22Rv1 (cell line): ENCODE measurements at regions not wholly inside any gene's neighbourhood (a gene's known extent, or its start where the extent isn't known, plus 50 kb on each side); places are given as distances from the start of the nearest gene placed in this dataset.

Experiments used
- H3K27ac ChIP-seq: fragments of 450-650 bp; 2 replicates; pipeline ENCODE4 v1.5.1; 2017
- ZFX ChIP-seq: fragments of 450-650 bp; IDR thresholded peaks from 2 replicates; pipeline ENCODE4 v1.6.1; 2017; ENCODE audit warnings: antibody characterized with exemption, borderline replicate concordance
- TF ChIP-seq, protein P1 (sequence below): fragments of 450-650 bp; IDR thresholded peaks from 2 replicates; pipeline ENCODE4 v1.5.1; 2017; ENCODE audit warnings: mild to moderate bottlenecking

DNA sequence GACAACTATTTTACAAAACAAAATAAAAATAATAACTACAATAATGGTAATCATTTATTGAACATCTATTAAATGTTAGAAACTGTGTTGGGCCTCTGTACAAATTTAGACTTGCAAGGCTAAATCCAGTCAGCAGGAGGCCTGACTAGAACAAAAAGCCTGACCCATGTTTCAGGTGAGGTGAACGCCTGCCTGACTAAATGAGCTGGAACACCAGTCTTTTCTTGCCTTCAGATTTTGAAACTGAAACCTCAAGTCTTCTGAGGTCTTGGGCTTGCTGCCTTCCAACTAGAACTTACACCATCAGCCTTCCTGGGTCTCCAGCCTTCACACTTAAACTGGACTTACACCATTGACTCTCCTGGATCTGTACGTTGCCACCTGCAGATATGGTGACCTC lies 706.9 kb downstream of the TBL1XR1 start:
- H3K27ac ChIP-seq: no peak overlapping the region
- TF ChIP-seq, protein P1, sequence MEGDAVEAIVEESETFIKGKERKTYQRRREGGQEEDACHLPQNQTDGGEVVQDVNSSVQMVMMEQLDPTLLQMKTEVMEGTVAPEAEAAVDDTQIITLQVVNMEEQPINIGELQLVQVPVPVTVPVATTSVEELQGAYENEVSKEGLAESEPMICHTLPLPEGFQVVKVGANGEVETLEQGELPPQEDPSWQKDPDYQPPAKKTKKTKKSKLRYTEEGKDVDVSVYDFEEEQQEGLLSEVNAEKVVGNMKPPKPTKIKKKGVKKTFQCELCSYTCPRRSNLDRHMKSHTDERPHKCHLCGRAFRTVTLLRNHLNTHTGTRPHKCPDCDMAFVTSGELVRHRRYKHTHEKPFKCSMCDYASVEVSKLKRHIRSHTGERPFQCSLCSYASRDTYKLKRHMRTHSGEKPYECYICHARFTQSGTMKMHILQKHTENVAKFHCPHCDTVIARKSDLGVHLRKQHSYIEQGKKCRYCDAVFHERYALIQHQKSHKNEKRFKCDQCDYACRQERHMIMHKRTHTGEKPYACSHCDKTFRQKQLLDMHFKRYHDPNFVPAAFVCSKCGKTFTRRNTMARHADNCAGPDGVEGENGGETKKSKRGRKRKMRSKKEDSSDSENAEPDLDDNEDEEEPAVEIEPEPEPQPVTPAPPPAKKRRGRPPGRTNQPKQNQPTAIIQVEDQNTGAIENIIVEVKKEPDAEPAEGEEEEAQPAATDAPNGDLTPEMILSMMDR: no peak
- no peak for TF ChIP-seq ZFX

DNA sequence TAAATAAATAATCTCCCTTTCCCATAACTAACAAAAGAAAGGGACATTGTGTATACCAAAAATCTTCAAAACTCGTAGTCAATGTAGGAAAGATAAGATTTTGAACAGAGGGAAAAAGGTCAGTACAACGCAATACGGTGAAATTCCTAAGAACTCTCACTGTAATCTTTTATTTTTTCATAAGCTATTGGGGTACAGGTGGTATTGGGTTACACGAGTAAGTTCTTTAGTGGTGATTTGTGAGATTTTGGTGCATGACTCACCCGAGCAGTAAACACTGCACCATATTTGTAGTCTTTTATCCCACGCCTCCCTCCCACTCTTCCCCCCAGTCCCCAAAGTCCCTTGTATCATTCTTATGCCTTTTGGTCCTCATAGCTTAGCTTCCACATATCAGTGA lies 718.0 kb downstream of the TBL1XR1 start:
- no peak overlapping the region for H3K27ac ChIP-seq
- TF ChIP-seq, protein P1: no peak
- TF ChIP-seq ZFX: no peak

DNA sequence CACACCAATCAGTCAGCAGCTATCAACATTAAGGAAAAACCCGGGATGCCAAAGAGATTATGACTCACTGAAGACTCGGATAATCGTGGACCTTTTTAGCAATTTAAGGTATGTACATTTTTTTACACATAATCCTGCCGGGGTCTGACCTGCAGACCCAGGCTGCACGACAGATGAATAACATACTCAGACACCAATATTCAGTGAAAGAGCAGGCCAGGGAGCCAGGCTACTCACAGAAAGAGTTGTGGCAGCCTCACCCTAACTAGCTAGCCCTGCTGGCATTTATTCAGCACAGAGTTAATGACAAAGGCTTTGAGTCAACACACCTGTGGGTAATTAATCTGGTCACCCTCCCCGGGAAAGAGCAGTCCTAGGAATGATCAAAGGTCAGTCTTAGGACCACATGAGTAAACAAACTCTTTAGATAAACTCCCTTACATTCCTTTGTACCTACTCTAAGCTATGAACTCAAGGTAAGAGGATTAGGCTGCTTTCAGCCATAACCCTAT lies 727.5 kb downstream of the TBL1XR1 start:
- no peak overlapping the region for H3K27ac ChIP-seq

DNA sequence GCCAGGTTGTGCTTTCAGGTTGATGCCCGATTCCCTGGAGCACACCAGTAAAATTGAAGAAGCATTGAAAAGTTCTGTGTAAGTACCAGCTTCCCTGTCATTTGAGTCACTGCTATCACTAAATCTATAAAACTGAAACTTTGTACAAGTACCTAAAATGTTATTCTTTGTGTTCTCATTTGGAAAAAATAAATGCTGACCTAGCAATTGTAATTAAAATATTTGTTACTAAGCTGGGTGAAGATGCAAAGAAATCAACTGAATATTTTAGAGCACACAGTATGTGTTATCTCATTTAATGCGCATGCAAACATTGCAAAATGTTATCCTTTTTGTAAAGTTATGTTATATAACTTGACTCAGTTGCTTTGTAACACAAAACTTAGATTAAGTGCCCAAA lies 733.7 kb downstream of the TBL1XR1 start:
- no peak overlapping the region for H3K27ac ChIP-seq
- TF ChIP-seq ZFX: no peak
- TF ChIP-seq, protein P1: no peak

More for the DNA sequence above, 727.5 kb downstream of the TBL1XR1 start:
- TF ChIP-seq ZFX: no peak
- TF ChIP-seq, protein P1: no peak

DNA sequence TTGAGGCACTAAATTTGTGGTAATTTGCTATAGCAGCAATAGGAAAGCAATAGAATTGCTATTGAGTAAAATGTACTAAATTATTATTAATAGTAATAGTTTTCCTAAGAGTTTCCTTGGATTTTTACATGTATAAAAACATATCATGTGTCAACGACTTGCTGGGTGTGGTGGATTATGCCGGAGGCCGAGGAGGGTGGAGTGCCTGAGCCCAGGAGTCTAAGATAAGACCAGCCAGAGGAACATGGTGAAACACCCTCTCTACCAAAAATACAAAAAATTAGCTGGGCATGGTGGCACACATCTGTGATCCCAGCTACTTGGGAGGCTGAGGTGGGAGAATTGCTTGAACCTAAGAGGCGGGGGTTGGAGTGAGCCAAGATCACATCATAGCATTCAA lies 749.9 kb downstream of the TBL1XR1 start:
- H3K27ac ChIP-seq: no peak overlapping the region
- TF ChIP-seq ZFX: no peak
- TF ChIP-seq, protein P1: no peak

DNA sequence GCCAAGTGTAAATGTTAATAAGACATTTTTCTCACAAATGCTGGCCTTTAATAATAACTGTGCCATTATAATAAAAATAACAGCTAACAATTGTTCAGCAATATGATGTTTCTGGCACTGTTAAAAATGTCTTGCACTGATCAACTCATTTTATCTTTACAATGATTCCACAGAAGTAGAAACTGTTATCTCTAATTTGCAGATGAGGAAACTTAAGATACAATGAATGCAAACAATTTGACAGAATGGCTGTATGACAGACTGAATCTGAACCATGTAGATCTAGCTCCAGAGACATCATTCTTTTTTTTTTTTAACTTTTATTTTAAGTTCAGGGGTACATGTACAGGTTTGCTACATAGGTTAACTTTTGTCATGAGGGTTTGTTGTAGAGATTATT lies 755.0 kb downstream of the TBL1XR1 start:
- no peak overlapping the region for H3K27ac ChIP-seq
- TF ChIP-seq ZFX: no peak
- TF ChIP-seq, protein P1: no peak

DNA sequence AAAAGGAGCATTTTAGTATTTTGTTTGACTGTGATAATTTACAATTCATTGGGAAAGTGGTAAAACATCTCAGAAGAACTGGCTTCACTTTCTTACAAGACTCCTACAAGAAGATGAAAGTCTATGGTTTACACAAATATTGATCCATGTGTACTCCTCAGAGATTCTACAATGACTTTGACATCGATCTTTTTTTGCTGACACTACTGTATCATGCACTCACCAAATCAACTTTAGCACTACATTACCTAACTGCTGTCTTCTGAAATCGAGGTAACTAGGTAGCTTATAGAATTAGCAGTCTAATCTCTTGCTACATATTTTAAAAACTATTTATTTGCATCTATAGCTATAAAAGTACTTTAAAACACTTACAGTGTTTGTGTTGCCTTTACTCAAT lies 757.6 kb downstream of the TBL1XR1 start:
- no peak for TF ChIP-seq ZFX
- TF ChIP-seq, protein P1: no peak
- H3K27ac ChIP-seq: no peak overlapping the region
